HG02610 (cell line): ENCODE measurements at regions not wholly inside any gene's neighbourhood (a gene's known extent, or its start where the extent isn't known, plus 50 kb on each side); places are given as distances from the start of the nearest gene placed in this dataset.
"Not testable (repeated sequence)": the region's sequence is repeated elsewhere in the genome, so short reads cannot be mapped to it uniquely, and the experiment has no call there.

Source experiments
- ATAC-seq: cut with Tn5 transposase; IDR thresholded peaks from one replicate; pipeline ENCODE4 v1.9.1; 2021; ENCODE audit warnings: mild to moderate bottlenecking, moderate library complexity; ENCODE audit not compliant: unreplicated experiment

GRCh38 chr2:6183226-6183625 is 491.0 kb downstream of the SOX11 start:
- ATAC-seq, result no peak

- no peak for ATAC-seq
Measured at GRCh38 chr2:6184532-6185292, 492.5 kb downstream of the SOX11 start.

- ATAC-seq, result no peak
Measured at GRCh38 chr2:6186332-6187151, 494.4 kb downstream of the SOX11 start.

- ATAC-seq, result no peak
Measured at GRCh38 chr2:6196449-6196848, 504.3 kb downstream of the SOX11 start.

- not testable (repeated sequence) for ATAC-seq
Measured at GRCh38 chr2:6198370-6198919, 506.3 kb downstream of the SOX11 start.

GRCh38 chr2:6202756-6203155 is 510.6 kb downstream of the SOX11 start:
- no peak for ATAC-seq

- ATAC-seq, result no peak
Measured at GRCh38 chr2:6203291-6203959, 511.2 kb downstream of the SOX11 start.

- no peak for ATAC-seq
Measured at GRCh38 chr2:6206882-6207281, 514.7 kb downstream of the SOX11 start.

- no peak for ATAC-seq
Measured at GRCh38 chr2:6211236-6211635, 519.1 kb downstream of the SOX11 start.

- no peak for ATAC-seq
Measured at GRCh38 chr2:6212491-6212890, 520.3 kb downstream of the SOX11 start.

- ATAC-seq, result no peak
Measured at GRCh38 chr2:6213056-6213780, 521.0 kb downstream of the SOX11 start.

GRCh38 chr2:6214471-6214870 is 522.3 kb downstream of the SOX11 start:
- peak; percentile 71 for ATAC-seq

- ATAC-seq, result no peak
Measured at GRCh38 chr2:6215053-6215452, 522.9 kb downstream of the SOX11 start.

- ATAC-seq, result no peak
Measured at GRCh38 chr2:6216234-6216633, 524.0 kb downstream of the SOX11 start.

GRCh38 chr2:6218926-6219325 is 526.7 kb downstream of the SOX11 start:
- no peak for ATAC-seq

- ATAC-seq, result no peak
Measured at GRCh38 chr2:6219906-6220305, 527.7 kb downstream of the SOX11 start.

GRCh38 chr2:6222296-6222695 is 530.1 kb downstream of the SOX11 start:
- ATAC-seq, result no peak

- ATAC-seq, result peak; percentile 66
Measured at GRCh38 chr2:6224267-6224666, 532.1 kb downstream of the SOX11 start.

- ATAC-seq, result no peak
Measured at GRCh38 chr2:6228251-6228650, 536.1 kb downstream of the SOX11 start.

GRCh38 chr2:6231166-6231565 is 539.0 kb downstream of the SOX11 start:
- no peak for ATAC-seq

- no peak for ATAC-seq
Measured at GRCh38 chr2:6233993-6234392, 541.8 kb downstream of the SOX11 start.
